ENCODE measurements at regions not wholly inside any gene's neighbourhood (a gene's known extent, or its start where the extent isn't known, plus 50 kb on each side); places are given as distances from the start of the nearest gene placed in this dataset.

DNA sequence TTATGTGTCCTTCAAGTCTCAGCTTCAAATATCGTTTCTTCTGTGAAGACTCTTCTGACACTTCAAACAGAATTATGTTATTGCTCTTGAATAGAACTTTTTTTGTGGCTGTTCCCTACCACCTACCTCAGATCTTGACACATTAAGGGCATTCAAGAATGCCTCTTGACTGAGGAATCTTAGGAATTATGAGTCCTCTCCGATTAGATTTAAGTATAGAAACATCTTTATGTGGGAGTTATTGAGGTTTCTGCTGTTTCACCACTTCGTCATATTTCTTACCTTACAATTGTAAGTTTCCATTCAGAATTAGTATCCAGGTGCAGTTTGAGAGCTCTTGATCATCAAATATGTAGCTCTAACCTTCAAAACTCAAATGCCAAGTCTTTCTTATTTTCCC lies 324.2 kb upstream of the NUDT12 start:
- no peak for DNase-seq (ENCODE audit: low spot score)
- TF ChIP-seq, protein P1, sequence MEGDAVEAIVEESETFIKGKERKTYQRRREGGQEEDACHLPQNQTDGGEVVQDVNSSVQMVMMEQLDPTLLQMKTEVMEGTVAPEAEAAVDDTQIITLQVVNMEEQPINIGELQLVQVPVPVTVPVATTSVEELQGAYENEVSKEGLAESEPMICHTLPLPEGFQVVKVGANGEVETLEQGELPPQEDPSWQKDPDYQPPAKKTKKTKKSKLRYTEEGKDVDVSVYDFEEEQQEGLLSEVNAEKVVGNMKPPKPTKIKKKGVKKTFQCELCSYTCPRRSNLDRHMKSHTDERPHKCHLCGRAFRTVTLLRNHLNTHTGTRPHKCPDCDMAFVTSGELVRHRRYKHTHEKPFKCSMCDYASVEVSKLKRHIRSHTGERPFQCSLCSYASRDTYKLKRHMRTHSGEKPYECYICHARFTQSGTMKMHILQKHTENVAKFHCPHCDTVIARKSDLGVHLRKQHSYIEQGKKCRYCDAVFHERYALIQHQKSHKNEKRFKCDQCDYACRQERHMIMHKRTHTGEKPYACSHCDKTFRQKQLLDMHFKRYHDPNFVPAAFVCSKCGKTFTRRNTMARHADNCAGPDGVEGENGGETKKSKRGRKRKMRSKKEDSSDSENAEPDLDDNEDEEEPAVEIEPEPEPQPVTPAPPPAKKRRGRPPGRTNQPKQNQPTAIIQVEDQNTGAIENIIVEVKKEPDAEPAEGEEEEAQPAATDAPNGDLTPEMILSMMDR (IDR thresholded peaks at IDR 0.05; ENCODE audit: extremely low read depth, insufficient read depth, missing control alignments), result no peak
- in situ Hi-C loops (cut with MboI; ENCODE audit: low pct_unique_long_range_greater_than_20kb, low sequenced_read_pairs, unreplicated experiment), result no loop called here

DNA sequence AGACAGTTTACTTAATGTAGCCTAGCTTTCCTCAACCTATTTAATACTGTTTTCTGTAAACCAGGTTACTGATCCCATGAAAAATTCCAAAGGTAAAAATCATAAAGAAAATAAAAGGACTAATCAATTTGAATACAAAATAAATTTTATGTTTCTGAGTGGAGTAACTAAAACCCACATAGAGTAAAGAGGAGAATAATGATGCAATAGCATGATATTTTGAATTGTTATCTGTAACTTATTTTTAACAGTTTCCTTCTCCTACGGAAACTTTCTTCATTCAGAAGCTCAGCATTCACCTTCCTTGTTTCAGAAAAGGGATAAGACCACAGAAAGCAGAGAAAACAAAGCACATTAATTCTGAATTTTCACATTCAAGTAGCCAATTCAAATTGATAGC lies 320.6 kb upstream of the NUDT12 start:
- TF ChIP-seq, protein P1 (IDR thresholded peaks at IDR 0.05; ENCODE audit: extremely low read depth, insufficient read depth, missing control alignments), result no peak
- DNase-seq (ENCODE audit: low spot score), result no peak
- in situ Hi-C loops (cut with MboI; ENCODE audit: low pct_unique_long_range_greater_than_20kb, low sequenced_read_pairs, unreplicated experiment), result no loop called here

DNA sequence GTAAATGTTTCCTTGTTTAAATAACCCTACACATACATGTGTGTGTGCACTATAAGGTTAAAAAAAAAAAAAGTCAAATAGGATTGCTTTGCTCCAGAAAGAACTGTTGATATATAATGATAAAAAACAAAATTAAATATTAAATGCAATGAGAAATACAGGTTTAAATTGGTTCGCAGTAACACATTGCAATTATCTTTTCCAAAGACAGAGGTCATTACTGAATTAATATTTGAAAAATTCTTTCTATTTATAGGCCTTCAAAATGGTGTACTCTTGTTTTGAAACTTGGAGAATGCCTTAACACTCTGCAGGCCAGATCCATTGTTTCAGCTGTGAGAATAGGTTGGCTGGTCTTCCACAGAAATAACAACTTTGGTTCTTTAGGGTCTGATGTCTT lies 319.0 kb upstream of the NUDT12 start:
- TF ChIP-seq, protein P1 (IDR thresholded peaks at IDR 0.05; ENCODE audit: extremely low read depth, insufficient read depth, missing control alignments), result no peak
- DNase-seq (ENCODE audit: low spot score), result no peak
- in situ Hi-C loops (cut with MboI; ENCODE audit: low pct_unique_long_range_greater_than_20kb, low sequenced_read_pairs, unreplicated experiment), result no loop called here

DNA sequence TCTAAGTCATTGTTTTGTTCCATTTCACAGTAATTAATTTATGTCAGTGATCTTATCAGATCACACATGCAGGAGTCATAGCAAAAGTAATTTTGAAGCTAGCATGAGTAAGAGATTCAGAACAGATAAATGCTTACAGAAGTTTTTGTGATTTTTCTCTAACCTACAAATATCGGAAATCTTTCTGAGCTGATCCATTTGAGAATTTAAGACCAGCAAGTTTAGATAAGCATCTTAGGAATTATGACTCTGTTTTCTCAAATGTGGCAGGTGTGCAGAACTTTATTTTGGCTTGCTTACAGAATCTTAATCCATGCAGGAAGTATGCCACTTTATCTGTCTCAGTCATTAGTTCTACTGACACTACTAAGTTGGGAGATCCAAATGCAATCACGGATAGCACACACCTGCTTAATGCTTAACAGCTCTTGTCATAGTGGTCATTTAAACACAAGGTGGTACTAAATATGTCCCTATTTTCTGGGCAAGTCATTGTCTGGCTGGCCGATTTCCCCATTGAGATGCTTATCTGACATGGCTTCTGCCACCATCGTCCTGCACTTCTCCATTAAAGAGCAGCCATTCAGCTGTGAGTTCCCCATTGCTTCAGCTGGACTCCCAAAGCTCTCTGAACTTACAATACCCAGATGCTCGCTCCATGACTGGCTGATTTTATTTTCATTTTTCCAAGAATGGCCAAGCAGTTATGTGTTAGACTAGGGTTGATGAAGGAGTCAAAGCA lies 305.4 kb upstream of the NUDT12 start:
- in situ Hi-C loops (cut with MboI; ENCODE audit: low pct_unique_long_range_greater_than_20kb, low sequenced_read_pairs, unreplicated experiment), result no loop called here
- DNase-seq (ENCODE audit: low spot score), result no peak

DNA sequence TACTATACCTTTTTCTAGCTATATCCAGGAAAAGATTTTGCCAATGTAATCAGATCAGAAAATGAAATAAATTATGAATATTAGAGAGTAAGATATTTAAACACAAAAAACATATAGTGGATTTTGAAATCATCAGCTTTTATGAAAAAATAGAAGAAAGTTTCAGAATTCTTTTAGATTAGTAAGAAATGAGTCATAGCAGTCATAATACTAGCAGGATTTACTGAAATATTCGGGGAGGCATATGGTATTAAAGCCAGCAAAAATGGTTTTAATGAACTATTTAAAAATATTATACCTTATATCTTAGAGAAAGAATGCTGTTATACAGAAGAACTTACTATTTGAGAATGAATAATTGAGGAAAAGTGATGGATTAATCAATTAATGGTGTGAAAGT lies 303.6 kb upstream of the NUDT12 start:
- in situ Hi-C loops (cut with MboI; ENCODE audit: low pct_unique_long_range_greater_than_20kb, low sequenced_read_pairs, unreplicated experiment), result no loop called here
- no peak for DNase-seq (ENCODE audit: low spot score)
- TF ChIP-seq, protein P1 (IDR thresholded peaks at IDR 0.05; ENCODE audit: extremely low read depth, insufficient read depth, missing control alignments), result no peak

More for the DNA sequence above, 305.4 kb upstream of the NUDT12 start:
- TF ChIP-seq, protein P1 (IDR thresholded peaks at IDR 0.05; ENCODE audit: extremely low read depth, insufficient read depth, missing control alignments), result no peak

DNA sequence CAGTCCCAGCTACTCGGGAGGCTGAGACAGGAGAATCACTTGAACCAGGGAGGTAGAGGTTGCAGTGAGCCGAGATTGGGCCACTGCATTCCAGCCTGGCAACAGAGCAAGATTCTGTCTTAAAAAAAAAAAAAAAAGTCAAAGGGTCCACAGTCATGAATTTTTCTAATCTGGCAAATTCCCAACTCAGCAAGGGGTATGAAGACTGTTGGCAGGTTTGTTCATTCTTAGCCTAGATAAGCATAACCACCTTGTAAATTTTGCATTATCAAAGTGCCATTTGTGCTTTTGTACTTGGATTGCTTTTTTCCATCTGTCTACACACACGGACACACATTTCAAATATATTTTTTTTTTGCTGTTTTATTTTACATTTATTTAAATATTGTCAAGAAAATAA lies 299.8 kb upstream of the NUDT12 start:
- in situ Hi-C loops (cut with MboI; ENCODE audit: low pct_unique_long_range_greater_than_20kb, low sequenced_read_pairs, unreplicated experiment), result no loop called here
- no peak for DNase-seq (ENCODE audit: low spot score)
- TF ChIP-seq, protein P1 (IDR thresholded peaks at IDR 0.05; ENCODE audit: extremely low read depth, insufficient read depth, missing control alignments), result no peak
